LNCAP (cell line): ENCODE measurements at regions not wholly inside any gene's neighbourhood (a gene's known extent, or its start where the extent isn't known, plus 50 kb on each side); places are given as distances from the start of the nearest gene placed in this dataset.

ENCODE experiments used
- CTCF ChIP-seq: fragments of 450-650 bp; IDR thresholded peaks from 2 replicates; pipeline ENCODE4 v1.5.1; 2017; ENCODE audit warnings: mild to moderate bottlenecking

GRCh38 chr4:115470763-115471162, 357.3 kb upstream of the NDST4 start:
- TF ChIP-seq CTCF = no peak

DNA sequence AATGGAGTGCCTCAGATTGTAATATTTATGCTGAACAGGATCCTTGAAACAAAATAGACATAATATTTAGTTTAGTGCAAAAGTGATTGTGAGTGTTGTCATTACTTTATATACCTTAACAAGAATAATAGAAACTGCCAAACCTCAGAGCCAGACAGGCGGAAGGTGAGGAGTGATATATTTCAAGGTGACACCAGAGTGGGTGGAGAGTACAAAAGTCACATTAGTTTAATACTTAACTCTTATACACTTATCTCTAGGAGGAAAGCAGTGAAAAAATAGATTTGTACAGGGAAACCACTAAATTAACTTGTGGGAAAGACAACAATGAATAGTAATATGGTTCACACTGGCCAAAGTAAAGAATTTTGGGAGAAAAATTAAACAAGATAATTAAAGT, 342.8 kb upstream of the NDST4 start:
- TF ChIP-seq CTCF = no peak

GRCh38 chr4:115454228-115454627, 340.8 kb upstream of the NDST4 start:
- TF ChIP-seq CTCF = no peak

DNA sequence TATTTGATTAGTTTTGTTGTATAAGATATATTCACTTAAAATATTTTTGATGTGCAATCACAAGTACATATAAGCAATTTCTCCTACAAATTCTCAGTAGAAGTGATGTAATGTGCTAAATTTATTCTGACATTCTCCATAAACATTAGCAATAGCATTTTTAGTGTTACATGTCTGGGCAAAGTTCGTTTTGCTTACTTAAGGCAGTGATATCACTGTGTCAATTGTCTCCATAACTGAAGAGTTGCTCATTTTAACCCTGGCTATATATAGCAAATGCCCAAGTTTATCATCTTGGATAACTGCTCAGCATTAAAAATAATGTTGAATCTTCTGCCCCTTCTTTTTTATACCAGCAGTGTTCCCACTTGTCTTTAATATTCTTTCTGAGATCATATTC, 340.0 kb upstream of the NDST4 start:
- TF ChIP-seq CTCF = no peak

DNA sequence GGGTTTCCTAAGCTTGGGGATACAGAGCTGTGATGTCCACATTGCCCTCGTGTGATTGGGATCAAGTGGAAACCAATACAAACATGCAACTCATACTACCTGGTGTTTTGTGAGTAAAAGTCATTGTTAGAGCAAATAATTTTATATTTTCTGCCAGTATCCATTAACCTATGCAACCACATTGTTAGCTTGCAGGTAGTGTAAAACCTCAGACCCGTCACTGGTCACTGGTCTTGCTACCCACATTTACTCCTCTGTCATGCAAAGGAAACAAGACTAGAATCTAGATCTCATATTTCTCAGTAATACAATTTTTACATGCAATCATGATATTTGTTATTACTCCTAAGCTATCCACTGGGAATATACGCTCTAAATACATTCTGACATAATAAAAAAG, 324.3 kb upstream of the NDST4 start:
- TF ChIP-seq CTCF = no peak

DNA sequence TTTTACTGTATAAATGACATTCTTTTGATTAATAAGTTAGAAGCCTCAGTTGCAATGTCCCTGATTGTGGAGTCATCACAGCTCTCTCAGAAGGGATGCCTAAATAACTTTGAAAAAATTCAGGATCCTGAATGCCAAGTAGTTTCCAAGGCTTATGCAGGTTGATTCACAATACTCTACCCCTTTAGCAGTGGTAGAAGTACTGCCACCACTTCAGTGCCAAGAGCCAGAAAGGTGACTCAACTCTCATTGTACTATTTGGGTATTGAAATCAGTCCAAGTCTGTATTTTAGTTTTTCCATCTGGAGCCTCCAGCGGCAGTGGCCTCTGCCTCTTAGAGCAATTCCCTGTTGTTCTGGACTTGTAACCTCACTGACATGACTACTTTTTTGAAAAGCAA, 320.1 kb upstream of the NDST4 start:
- no peak for TF ChIP-seq CTCF

GRCh38 chr4:115430024-115430423, 316.6 kb upstream of the NDST4 start:
- TF ChIP-seq CTCF = no peak

- no peak for TF ChIP-seq CTCF
Observed at GRCh38 chr4:115428455-115428854, 315.0 kb upstream of the NDST4 start.
